ENCODE measurements at regions not wholly inside any gene's neighbourhood (a gene's known extent, or its start where the extent isn't known, plus 50 kb on each side); places are given as distances from the start of the nearest gene placed in this dataset.

- Histone ChIP-seq H3K14ac (ENCODE audit: insufficient read length) (no peak overlapping the region), H4K5ac (ENCODE audit: insufficient read length, low read depth, low read length) (no peak overlapping the region), H4K20me1 (replicated peaks in 1 of 2; ENCODE audit: control insufficient read depth in 1 of 2, insufficient read depth in 2 of 2, low read length in 2 of 2) (no peaks in the 10 kb centered on the region), H2BK15ac (ENCODE audit: low read length) (no peak overlapping the region), H2BK20ac (ENCODE audit: low read length) (no peak overlapping the region), H3K36me3 (ENCODE audit: control insufficient read depth in 2 of 4, insufficient read depth in 4 of 4, low read length in 3 of 4) (no peaks in the 10 kb centered on the region; a peak in 1 of 8 replicates), H3K4me3 (ENCODE audit: extremely low read depth in 1 of 4, insufficient read depth in 2 of 4, low read depth in 3 of 4, low read length in 4 of 4) (no peak overlapping the region), H3K4ac (replicated peaks; ENCODE audit: insufficient read length, low read depth, low read length) (no peak overlapping the region), H2AFZ (ENCODE audit: low read length) (no peak overlapping the region), H3K4me1 (replicated peaks in 1 of 4; ENCODE audit: control insufficient read depth in 3 of 4, insufficient read depth in 4 of 4, low read length in 3 of 4) (peaks cover 0 to 19% (median 10%) of the 10 kb centered on the region in 4 experiments; a peak in 6 of 7 replicates), H3K79me1 (ENCODE audit: low read depth, low read length) (no peaks in the 10 kb centered on the region), H3K4me2 (ENCODE audit: insufficient read depth in 1 of 2, low read depth in 2 of 2, low read length in 2 of 2) (no peak overlapping the region), H2BK5ac (ENCODE audit: low read depth, low read length) (no peak overlapping the region), H4K91ac (replicated peaks; ENCODE audit: insufficient read length, low read length) (no peak overlapping the region), H3K27me3 (replicated peaks in 1 of 4; ENCODE audit: control insufficient read depth in 3 of 4, extremely low read depth in 1 of 4, insufficient read depth in 3 of 4, low read length in 3 of 4) (peaks cover 4 to 32% (median 20%) of the 10 kb centered on the region in 4 experiments), H3K23ac (ENCODE audit: insufficient read length) (no peak overlapping the region), H3K56ac (replicated peaks; ENCODE audit: insufficient read length, low read depth, low read length) (no peak overlapping the region), H3K79me2 (ENCODE audit: control insufficient read depth in 1 of 2, insufficient read depth in 2 of 2, low read length in 2 of 2) (no peaks in the 10 kb centered on the region), H4K8ac (ENCODE audit: extremely low read depth, insufficient read depth, low read length) (no peak overlapping the region), H2BK120ac (replicated peaks; ENCODE audit: low read depth, low read length) (no peak overlapping the region), H3K27ac (ENCODE audit: low read depth, low read length) (no peak overlapping the region), H2AK5ac (ENCODE audit: low read depth, low read length) (no peak overlapping the region), H3K23me2 (ENCODE audit: low read depth, low read length) (no peaks in the 10 kb centered on the region), H2BK12ac (ENCODE audit: low read depth, low read length) (no peak overlapping the region), H3K9me3 (ENCODE audit: insufficient read depth in 2 of 2, low read depth in 1 of 2, low read length in 1 of 2) (no peaks in the 10 kb centered on the region), H3K9ac (replicated peaks in 1 of 4; ENCODE audit: extremely low read depth in 1 of 4, low read depth in 3 of 4, low read length in 3 of 4) (no peak overlapping the region), H3K18ac (ENCODE audit: extremely low read depth, low read length) (no peak overlapping the region)
- ChIA-PET CTCF (ENCODE audit: partially characterized antibody) (no interaction called here), POLR2A (ENCODE audit: partially characterized antibody) (no interaction called here)
- no peak for FAIRE-seq
- WGBS, 2 experiments (ENCODE audit: extremely low coverage in 1 of 2, insufficient coverage in 1 of 2, insufficient read length in 1 of 2, insufficient replicate concordance in 2 of 2, low coverage in 1 of 2, low lambda C conversion rate in 2 of 2, missing lambda C conversion rate in 1 of 2): 91% methylated on average over 3 of the region's 3 CpGs; no CpG with 5 or more reads in 1 of the 2 experiments
- no peak for DNase-seq (ENCODE audit: low read depth in 1 of 2, low spot score in 2 of 2)
- TF ChIP-seq CTBP2 (IDR thresholded peaks at IDR 0.05; ENCODE audit: borderline replicate concordance, insufficient read depth, insufficient read length, low read length): no peak
- TF ChIP-seq GABPA (IDR thresholded peaks at IDR 0.05; ENCODE audit: borderline replicate concordance, insufficient read depth, low read length): no peak
These were observed 57.4 kb upstream of the PPP2R5C start for GRCh38 chr14:101704140-101704539.
